HG02678 (cell line): ENCODE measurements at regions not wholly inside any gene's neighbourhood (a gene's known extent, or its start where the extent isn't known, plus 50 kb on each side); places are given as distances from the start of the nearest gene placed in this dataset.
"Not testable (repeated sequence)": the region's sequence is repeated elsewhere in the genome, so short reads cannot be mapped to it uniquely, and the experiment has no call there.

Experiments
- ATAC-seq: cut with Tn5 transposase; IDR thresholded peaks from one replicate; pipeline ENCODE4 v1.9.1; 2021; ENCODE audit warnings: mild to moderate bottlenecking, moderate library complexity; ENCODE audit not compliant: unreplicated experiment

GRCh38 chr4:53699310-53699709 lies 108.0 kb upstream of the LNX1 start:
- not testable (repeated sequence) for ATAC-seq

- no peak for ATAC-seq
Measured at GRCh38 chr4:53697016-53697685, 105.9 kb upstream of the LNX1 start.

- ATAC-seq = no peak
Measured at GRCh38 chr4:53695540-53696463, 104.5 kb upstream of the LNX1 start.

GRCh38 chr4:53694666-53695065 lies 103.4 kb upstream of the LNX1 start:
- ATAC-seq = no peak

GRCh38 chr4:53693909-53694308 lies 102.6 kb upstream of the LNX1 start:
- no peak for ATAC-seq

GRCh38 chr4:53693408-53693807 lies 102.1 kb upstream of the LNX1 start:
- ATAC-seq = no peak

GRCh38 chr4:53688186-53688790 lies 97.0 kb upstream of the LNX1 start:
- peak; percentile 95 for ATAC-seq

GRCh38 chr4:53686521-53686920 lies 95.2 kb upstream of the LNX1 start:
- no peak for ATAC-seq

- no peak for ATAC-seq
Measured at GRCh38 chr4:53684136-53685130, 93.1 kb upstream of the LNX1 start.

GRCh38 chr4:53682908-53683307 lies 91.6 kb upstream of the LNX1 start:
- no peak for ATAC-seq

- no peak for ATAC-seq
Measured at GRCh38 chr4:53682196-53682595, 90.9 kb upstream of the LNX1 start.

GRCh38 chr4:53680598-53680997 lies 89.3 kb upstream of the LNX1 start:
- ATAC-seq = no peak

GRCh38 chr4:53680168-53680567 lies 88.9 kb upstream of the LNX1 start:
- no peak for ATAC-seq

GRCh38 chr4:53676402-53676871 lies 85.2 kb upstream of the LNX1 start:
- no peak for ATAC-seq

GRCh38 chr4:53674903-53675302 lies 83.6 kb upstream of the LNX1 start:
- ATAC-seq = no peak

- no peak for ATAC-seq
Measured at GRCh38 chr4:53672873-53673272, 81.6 kb upstream of the LNX1 start.

GRCh38 chr4:53671757-53672156 lies 80.5 kb upstream of the LNX1 start:
- no peak for ATAC-seq

GRCh38 chr4:53659737-53660136 lies 68.5 kb upstream of the LNX1 start:
- no peak for ATAC-seq

GRCh38 chr4:53659112-53659511 lies 67.8 kb upstream of the LNX1 start:
- ATAC-seq = no peak

GRCh38 chr4:53658029-53658428 lies 66.7 kb upstream of the LNX1 start:
- no peak for ATAC-seq
